ENCODE measurements at regions not wholly inside any gene's neighbourhood (a gene's known extent, or its start where the extent isn't known, plus 50 kb on each side); places are given as distances from the start of the nearest gene placed in this dataset.

DNA sequence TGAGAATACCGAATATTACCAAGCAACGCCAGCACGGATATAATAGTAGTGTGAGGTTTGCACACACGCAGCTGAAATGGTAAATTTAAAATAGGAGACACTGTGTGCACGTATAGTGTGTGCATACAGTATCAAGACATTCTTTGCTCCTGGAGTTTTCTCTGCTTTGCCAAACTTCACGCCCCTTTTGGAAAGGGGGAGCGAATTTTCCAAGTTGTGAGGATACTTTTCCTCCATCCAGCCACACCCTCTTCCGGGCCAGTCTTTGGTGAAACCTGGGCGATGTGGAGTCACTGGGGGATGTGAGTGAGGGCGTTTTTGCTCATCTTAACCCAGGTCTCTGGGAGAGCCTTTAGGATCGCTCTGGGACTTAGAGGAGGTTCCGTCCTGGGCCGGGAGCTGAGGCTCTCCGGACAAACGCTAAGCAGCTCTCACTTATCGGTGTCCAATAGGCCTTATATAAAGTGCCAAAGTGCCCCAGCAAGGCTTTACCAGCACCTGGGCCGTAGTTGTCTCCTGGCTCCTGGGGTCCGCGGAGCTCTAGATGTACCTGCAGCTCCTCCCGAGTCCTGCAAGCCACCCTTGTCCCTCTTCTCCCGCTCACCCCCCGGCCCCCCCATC is 160.0 kb upstream of the MKI67 start:
- no peak for DNase-seq

DNA sequence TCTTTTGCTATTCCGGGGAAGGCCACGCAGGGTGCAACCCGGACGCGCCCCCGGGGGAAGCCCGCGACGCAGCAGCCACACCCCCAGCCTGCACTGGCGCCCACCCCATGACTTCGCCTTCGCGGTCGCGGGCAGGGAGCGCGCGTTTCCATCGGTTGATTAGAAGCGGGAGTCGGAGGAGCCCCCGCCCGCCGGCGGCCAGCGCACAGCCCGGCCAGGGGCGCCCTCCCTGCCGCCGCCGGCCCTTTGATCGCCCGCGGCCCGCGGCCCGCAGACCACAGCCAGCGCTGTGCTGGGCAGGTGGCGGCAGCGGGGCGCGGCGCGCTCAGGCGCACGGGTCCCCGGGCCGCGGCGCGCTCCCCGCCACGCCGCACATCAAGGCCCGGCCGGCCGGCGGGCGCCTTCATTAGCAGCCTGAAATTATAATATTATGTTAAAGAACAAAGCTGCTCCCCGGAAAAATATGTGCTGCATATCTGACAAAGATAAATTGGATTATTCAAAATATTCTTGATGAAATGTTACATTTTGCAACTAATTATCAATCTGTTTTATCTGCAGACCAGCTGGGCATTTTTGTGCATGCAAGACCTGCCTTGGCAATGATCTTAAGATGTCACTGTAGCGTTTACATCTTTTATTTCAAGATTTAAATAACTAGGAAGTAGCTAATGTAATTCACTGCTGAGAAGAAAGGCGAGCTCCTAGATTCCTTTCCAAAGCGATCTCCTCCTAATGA is 160.7 kb upstream of the MKI67 start:
- DNase-seq: no peak

DNA sequence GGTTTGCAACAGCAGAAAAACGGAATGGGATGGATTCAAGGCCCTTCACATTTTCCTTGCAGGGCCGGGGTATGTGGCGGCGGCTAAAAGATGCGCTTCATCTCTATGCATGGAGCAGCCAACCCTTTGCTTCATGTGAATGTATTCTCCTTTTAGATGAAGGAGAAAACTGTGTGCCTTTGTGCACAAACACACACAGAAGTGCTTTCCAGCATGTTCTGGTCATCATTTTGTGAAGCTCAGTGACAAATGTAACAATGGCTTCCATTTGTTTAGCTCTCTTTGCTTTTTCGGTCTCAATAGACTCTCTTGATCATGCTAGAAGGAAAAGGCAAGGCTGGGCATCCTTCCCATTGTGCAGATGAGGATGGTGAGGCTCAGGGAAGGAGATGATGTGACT is 161.7 kb upstream of the MKI67 start:
- no peak for DNase-seq

DNA sequence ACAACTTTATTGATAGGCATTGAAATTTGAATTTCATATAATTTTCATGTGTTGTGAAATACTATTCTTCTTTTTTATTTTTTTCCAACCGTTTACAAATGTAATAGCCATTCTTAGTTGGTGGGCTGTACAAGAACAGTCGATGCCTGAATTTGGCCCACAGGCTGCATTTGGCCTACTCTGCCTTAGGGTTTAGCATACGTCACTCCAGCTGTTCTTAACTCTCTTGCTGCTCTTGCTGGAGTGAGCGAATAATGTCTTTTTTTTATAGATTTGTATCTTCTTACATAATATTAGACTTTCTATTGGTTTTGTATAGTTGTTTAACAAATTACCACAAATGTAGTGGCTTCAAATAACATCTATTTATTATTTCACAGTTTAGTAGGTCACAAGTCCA is 163.4 kb upstream of the MKI67 start:
- DNase-seq: no peak

DNA sequence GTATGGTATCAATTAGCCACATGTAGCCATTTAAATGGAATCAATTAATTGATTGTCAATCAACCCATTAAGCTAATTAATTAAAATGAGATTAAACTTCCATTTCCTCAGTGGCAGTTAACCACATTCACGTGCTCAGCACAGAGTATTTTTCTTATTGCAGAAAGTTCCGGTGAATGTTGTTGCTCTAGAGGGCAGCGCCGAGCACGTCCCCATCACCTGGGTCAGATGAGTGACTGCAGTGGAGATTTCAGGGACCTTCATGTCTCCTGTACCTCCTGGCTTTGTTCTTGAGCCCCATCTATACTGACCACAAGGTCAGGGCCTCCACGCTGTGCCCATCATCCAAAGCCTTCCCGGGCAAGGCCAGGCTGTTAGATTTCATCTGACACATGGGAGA is 168.8 kb upstream of the MKI67 start:
- no peak for DNase-seq

DNA sequence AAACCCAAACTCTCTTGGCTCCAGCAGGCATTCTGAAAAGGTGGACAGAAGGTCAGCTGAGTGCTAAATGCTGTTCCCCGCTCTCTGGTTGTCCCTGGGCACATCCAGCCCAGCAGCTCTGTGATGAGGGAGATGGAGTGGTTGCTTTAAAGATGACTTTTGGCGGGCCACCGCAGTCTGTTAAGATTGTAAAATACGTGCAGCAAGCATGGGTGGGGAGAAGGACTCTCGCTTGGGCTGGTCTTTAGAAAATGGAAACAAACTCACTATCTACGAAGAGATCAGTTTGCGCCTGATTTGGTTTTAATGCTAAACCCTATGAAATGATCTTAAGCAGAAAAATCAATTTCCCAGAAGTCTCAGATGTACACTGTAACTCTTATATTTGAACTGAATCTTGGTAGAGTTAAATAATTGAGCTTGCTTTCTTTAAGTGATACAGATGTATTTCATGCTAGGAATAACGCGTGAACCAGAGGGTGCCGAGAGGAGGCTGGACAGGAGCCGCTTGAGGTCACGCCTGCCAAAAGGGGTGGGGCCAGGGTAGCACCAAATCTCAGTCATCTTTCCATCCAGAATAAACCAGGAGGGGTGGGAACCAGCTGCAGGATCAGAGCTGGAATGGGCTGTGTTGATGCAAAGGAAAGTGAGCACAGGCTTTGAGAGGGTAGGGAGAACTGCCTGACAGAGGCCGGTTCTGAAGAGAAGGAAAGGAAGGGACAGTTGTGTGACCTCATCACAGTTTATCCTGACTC is 170.2 kb upstream of the MKI67 start:
- no peak for DNase-seq

DNA sequence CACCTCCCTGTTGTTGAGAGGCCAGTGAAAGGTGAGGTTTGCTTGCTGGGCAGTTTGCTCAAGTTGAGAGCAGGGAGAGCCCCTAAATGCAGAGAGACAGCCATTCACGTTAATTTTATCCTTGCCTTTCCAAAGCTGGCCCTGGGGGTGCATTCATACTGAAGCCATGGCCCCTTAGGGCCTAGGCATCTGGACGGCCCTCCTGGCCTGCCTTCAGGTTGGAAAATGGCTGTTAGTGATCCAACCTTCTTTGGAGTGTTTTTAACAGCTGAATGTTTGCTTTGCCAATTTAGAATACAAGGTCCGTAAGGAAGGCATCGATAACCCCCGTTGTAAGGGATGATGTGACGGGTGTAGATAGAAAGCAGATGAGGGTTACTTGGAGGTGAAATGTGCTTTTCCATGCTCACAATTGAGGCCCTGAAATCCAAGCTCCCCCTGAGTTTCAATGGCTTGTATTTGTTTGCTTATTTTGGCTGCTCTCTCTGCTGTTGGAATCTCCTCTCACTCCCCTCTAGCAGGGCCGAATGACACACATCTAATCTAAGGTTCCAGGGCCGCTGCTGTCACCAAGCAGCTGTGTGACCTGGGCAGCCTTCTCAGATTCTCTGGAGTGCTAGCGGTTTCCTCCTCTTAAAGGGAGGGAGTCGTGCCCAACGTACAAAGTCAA is 171.6 kb upstream of the MKI67 start:
- DNase-seq: no peak

DNA sequence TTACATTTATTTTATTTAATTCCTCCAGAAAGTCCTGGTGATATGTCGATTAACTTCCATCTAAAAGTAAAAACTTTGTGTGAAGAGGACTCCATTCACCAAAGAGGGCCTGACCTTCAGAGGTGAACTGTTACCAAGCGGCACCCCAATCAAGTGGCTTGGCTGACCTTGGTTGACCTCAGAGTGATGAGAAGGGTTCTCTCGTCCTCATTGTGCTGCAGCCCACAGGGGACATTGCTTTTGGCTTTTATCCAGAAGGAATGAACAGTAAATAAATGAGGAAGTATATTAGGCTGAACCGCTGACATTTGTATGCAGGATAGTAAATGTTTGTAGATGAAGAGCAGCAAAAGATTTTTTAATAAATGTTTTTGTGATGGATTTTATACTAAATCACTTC is 172.4 kb upstream of the MKI67 start:
- no peak for DNase-seq

DNA sequence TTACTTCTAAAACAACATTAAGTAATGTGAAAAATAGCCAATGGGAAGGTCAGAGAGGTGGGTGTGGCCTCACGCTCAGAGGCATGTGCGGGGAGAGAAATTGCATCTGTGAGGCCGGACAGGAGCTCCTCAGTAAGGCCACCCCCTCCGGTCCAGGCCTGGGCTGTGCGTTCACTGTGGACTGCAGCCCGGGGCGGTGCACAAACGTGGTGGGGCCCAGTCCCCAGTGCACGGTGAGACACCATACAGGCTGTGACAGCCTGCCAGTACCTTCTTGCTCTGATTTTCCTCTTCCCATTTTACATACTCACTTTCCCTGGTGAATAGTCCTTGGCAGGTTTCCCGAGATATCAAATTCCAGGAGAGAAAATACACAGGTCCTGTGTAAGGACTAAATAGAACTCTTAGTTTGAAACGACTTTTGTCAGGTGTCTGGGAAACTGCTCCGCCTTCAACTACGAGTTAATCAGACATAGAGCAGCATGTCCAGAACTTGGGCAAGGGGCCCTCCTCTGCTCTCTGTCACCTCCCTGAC is 174.1 kb upstream of the MKI67 start:
- DNase-seq: no peak

DNA sequence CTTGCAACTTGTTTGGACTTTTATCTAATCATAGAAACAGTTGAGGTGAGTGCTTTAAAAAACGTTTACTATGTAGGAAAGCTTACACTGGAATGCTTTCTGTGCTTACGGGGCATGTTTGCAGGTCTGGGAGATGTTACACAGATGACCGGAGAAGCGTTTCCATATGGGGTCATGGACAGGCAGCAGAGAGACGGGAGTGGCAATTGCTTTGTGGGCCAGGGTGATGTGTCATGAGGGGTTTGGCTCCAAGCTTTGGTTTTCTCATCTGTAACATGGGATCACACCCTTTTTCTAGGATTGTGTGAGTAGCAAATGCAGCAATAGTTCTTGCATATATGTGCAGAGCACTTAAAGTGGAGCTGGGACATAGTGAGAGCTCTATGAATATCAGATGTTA is 174.8 kb upstream of the MKI67 start:
- DNase-seq: no peak

DNA sequence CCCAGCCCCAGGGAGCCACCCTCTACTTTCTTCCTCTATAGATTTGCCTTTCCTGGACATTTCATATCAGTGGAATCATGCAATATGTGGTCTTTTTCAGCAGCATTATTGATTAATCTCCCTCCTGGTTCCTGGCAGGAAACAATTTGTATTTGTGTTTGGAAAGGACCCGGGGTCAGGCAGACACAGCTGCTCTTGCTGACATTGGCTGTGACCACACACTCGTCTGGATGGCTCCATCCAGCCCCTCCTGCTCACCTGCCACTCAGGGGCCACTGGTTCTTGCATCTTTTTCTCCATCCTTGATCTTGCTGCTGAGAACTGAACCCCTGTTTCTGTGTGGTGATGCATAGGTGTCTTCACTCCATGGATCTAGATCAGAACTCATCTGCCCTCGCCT is 176.6 kb upstream of the MKI67 start:
- no peak for DNase-seq

DNA sequence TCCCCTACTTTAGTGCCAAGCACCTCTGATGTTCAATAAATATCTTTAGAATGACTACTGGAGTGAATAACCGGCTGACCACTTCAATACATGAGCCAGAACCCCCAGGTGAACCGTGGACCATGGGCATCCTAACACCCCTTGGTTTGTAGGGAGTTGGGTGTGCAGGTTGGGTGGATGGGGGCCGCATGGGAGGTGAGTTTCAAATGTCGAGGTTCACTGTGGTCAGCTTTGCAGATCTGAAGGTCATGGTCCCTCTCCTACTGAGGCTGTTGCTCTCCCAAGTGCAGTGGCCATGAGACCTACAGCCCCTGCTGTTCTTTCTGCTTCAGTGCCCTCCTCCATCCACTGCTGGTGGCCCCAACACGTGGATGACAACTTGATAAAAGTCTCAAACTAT is 178.0 kb upstream of the MKI67 start:
- DNase-seq: no peak

DNA sequence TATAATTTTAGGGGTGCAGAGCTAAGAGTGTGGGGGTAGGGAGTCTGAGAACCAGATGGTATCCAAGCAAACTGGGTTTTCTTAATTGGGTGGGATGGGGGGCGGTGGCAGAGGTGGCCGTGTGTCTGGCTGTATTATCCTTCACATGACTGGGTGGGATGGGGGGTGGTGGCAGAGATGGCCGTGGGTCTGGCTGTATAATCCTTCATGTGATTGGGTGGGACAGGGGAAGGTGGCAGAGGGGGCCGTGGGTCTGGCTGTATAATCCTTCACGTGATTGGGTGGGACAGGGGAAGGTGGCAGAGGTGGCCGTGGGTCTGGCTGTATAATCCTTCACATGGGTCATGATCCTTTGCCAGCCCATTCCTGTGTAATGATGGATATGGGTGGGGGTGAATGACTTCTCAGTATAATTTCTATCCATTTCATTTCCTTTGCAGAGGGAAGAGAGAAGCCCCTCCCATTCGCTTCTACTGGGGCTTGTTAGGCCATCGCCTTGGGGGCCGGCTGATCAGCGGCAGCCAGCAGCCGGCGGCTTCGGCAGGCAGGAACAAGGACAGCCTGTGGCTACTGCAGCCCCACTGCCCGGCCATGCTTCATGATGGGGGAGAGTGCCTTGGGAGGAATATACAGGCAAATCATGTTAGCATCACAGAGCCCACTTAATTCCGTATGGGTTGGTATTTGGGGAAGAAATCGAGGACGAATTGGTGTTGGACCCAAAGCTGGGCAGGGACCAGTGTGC is 179.6 kb upstream of the MKI67 start:
- no peak for DNase-seq

DNA sequence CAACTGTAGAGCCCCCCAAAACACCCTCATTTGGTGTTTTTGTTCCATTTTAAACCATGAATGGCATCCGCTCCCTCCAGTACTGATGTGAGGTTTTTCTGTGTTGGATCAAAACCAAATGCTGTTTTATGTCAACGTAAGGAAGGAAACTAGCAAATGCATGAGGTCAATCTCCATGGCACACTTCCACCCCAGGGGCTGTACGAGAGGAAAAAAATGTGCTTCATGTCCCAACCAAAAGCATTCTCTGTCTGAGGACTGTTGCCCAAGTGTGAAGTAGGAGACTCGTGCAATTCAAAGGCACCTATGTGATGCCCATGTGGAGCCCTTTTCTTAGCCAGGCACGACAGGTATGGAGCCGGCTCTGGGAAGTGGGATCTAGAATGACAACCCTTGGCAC is 180.3 kb upstream of the MKI67 start:
- DNase-seq: no peak

DNA sequence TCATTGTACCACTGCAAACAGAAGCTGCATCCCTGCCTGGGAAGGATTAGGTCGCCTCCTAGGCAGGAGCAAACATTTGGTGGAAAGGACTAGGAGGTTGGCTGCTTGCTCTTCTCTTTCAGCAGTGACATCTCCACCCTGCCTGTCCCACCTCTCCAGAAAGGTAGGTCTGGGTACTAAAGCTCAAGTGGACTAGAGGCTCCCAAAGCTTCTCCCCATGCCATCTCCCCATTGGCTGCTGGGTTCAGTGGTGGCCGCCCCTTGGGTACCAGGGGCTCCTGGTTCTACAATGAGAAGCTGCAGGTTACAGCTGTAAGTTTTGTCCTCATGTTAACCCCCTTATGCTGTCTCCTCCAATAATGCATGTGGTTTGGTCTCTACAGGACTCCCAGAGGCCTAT is 180.7 kb upstream of the MKI67 start:
- DNase-seq: no peak

DNA sequence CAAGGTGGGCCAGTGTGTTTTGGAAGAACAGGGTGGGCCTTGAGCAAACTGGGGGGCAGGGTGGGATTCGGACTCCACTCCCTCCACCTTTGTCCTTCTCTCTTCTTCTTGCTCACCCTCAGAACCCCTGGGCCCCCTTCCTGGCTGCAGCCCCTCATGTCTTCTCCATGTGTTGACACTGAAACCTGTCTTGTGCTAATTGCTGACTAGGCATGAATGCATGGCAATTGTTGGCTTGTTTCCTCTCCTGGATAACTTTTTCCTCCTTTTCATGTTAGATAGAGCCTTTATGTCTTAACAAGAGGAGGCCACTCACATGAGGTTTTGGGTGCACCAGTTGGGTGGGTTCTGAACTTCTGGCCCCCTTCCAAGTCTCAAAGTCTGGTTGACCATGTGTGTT is 181.6 kb upstream of the MKI67 start:
- no peak for DNase-seq

DNA sequence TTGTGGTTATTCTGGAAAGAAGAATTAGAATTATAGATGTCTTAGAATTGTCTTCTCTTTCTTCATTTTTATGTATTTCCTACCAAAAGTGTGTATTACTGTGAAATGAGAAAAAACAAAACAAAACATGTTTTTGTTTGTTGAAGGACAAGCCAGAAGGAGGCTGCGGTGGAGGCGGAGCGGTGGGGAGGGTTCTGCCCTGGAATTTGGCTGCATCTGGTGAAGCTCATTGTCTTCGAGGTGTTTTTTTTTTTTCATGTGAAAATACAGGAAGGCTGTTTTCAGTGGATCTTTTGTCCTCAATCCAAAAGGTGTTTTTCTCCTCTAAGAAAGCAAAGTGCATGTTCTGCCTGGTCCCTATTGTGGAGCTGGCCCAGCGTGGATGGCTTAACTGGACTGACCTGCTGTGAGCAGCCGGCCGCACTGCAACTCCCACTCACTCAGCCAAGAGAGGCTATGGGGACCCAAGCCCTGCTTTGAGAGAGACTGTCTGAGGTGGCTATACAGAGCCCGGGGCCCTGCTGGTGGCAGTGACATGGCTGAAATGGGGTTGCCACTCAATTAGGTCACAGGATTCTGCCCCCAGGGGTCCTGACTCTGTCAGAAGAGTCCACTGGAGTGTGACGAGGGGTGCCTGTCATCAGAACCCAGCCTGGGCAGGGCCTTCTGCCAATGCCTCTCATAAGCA is 184.9 kb upstream of the MKI67 start:
- no peak for DNase-seq

DNA sequence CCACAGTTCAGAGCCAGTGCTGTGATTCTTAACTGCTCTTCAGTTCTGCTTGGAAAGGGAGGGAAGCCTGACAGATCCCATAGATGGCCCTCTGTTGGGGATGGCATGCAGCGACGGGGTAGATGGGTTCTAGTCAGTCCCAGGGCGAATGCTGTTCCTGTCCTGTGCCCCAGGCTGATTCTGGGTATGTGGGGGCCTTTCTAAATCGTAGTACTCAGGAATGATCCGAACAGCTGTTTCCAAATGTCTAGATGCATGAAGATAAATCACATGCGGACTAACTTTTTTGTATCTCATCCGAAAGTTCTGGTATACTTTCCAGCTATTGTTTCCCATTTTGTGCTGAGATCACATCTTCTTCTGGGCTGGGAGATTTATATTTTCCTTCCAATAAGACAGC is 186.0 kb upstream of the MKI67 start:
- DNase-seq: no peak

DNA sequence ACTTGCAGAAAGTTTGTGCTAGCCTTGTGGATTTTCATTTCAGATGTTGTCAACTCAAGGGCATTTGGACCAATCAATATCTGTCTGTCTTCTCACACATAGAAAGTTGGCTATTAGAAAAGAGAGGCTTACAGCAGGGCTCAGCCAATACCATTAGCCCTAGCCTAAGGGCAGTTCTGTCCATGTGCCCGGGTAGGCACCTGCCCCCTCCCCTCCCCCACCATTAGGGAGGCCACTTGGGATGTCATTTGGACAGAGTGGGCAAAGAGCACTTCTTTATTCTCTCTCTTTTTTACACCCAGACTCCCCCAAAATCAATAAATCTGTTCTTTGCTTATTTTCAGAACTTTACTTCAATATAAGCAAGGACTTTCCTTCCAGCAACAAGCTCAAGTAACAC is 188.5 kb upstream of the MKI67 start:
- no peak for DNase-seq

DNA sequence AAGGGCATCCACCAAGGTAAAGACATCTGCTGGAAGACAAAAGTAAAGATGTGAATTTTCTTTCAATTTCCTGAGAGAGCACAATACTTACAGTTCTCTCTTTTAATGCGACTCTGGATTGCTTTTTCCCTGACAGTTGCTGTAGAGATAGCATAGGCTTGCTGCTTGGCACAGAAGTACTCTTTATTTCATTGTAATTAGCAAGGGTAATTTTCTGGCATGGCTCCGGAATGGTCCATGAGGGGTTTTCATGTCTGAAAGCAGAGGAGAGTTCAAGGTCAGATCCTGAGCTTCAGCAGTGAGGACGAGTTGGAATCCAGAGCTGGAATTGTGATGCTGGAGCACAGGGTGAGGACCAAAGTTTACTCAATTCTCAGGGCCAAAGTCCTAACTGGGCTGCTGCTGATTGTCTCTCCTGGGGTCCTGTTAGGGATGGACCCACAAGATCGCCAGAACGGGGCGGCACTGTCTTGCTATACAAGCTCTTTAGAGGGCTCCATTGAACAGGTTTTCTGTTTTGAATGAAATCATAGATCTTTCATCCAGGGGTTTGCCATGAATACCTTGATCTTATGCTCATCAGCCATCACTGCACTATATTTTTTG is 190.0 kb upstream of the MKI67 start:
- DNase-seq: no peak

DNA sequence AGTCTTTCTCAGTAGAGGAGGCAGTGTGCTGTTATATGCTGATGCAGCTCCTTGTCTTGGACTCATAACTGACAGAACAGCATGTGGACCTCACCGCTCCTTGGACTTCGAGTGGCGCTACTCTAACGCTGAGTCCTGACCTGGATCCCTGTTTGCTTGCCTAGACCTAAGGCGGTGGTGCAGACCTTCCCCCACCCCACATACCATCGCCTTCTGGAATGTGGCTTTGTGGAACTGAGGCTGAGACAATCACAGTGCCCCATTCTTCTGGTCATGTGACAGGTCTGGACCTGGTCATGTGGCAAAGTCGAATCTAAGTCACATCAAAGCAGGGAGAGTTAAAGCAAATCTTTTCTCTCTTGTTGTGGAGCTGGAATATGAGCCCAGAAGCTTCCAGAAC is 190.7 kb upstream of the MKI67 start:
- no peak for DNase-seq

DNA sequence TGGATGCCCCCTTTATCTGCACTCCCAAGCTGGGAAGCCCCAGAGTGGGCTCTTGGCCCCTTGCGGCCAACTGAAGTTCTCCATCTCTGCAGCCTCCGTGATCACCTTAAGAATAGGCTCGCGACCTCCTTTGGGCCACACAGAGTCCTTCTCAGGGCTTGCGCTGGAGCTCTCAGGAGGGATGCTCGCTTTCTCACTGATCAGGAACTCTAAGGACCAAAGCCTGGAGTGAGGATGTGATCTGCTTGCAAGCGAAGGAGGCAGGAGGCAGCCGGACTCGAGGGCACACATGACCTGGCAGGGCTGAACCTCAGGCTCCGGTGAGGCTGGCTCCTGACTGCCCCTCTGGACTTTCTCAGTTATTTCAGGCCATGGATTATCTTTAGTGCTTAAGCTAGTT is 192.1 kb upstream of the MKI67 start:
- no peak for DNase-seq

All from activated CD4-positive, alpha-beta T cell treated with anti-CD3 and anti-CD28 coated beads, Interleukin-2, Interleukin-6, amounts not matched to agents 100 ng/mL and 50 ng/mL, durations not matched to agents 16 hours and 8 hours (primary cell).